ACC112 (cell line): ENCODE measurements at regions not wholly inside any gene's neighbourhood (a gene's known extent, or its start where the extent isn't known, plus 50 kb on each side); places are given as distances from the start of the nearest gene placed in this dataset.
"Not testable (repeated sequence)": the region's sequence is repeated elsewhere in the genome, so short reads cannot be mapped to it uniquely, and the experiment has no call there.

Experiments
- H2AFZ ChIP-seq: fragments of 200-600 bp; sonication (generic); one replicate; pipeline ENCODE4 v1.6.0; 2017; ENCODE audit warnings: antibody characterized with exemption, low read length; ENCODE audit not compliant: unreplicated experiment
- H3K27ac ChIP-seq: fragments of 200-600 bp; sonication (generic); 2 replicates; pipeline ENCODE4 v1.5.1; 2014; ENCODE audit warnings: low read depth, mild to moderate bottlenecking, antibody characterized with exemption, low read length, moderate library complexity
- H3K27me3 ChIP-seq: fragments of 200-600 bp; sonication (generic); 2 replicates; pipeline ENCODE4 v1.6.1; 2014; ENCODE audit warnings: mild to moderate bottlenecking, antibody characterized with exemption, low read length, moderate library complexity, mixed read lengths; ENCODE audit not compliant: insufficient read depth
- H3K36me3 ChIP-seq: fragments of 200-600 bp; sonication (generic); 2 replicates; pipeline ENCODE4 v1.6.1; 2016; ENCODE audit warnings: mild to moderate bottlenecking, antibody characterized with exemption, low read length, moderate library complexity, mixed read lengths; ENCODE audit not compliant: insufficient read depth
- H3K4me1 ChIP-seq: fragments of 200-600 bp; sonication (generic); one replicate; pipeline ENCODE4 v1.6.1; 2016; ENCODE audit warnings: low read length, mixed read lengths; ENCODE audit not compliant: insufficient read depth, unreplicated experiment, control insufficient read depth
- H3K4me3 ChIP-seq: fragments of 200-600 bp; sonication (generic); 2 replicates; pipeline ENCODE4 v1.5.1; 2014; ENCODE audit warnings: mild to moderate bottlenecking, low read depth, low read length
- H3K79me2 ChIP-seq: fragments of 200-600 bp; sonication (generic); one replicate; pipeline ENCODE4 v1.6.0; 2016; ENCODE audit warnings: low read length; ENCODE audit not compliant: control insufficient read depth, unreplicated experiment, insufficient read depth

- H2AFZ ChIP-seq: no peak overlapping the region
- H3K79me2 ChIP-seq: no peaks in the 10 kb centered on the region
- no peaks in the 10 kb centered on the region for H3K27me3 ChIP-seq
- peaks cover 5% of the 10 kb centered on the region for H3K4me1 ChIP-seq
- H3K27ac ChIP-seq: no peak overlapping the region
- no peak overlapping the region for H3K4me3 ChIP-seq
- H3K36me3 ChIP-seq: no peaks in the 10 kb centered on the region
Observed at GRCh38 chr20:53795170-53795569, 201.5 kb upstream of the ZNF217 start.

GRCh38 chr20:53794529-53795115 lies 201.0 kb upstream of the ZNF217 start:
- peak overlapping the region; percentile 60 for H2AFZ ChIP-seq
- no peaks in the 10 kb centered on the region for H3K79me2 ChIP-seq
- H3K36me3 ChIP-seq: no peaks in the 10 kb centered on the region
- H3K4me1 ChIP-seq: peaks cover 11% of the 10 kb centered on the region
- H3K27me3 ChIP-seq: no peaks in the 10 kb centered on the region
- H3K4me3 ChIP-seq: no peak overlapping the region
- no peak overlapping the region for H3K27ac ChIP-seq

GRCh38 chr20:53793783-53794383 lies 200.2 kb upstream of the ZNF217 start:
- Histone ChIP-seq H3K36me3 (no peaks in the 10 kb centered on the region), H3K79me2 (no peaks in the 10 kb centered on the region), H3K27me3 (no peaks in the 10 kb centered on the region), H3K27ac (no peak overlapping the region), H3K4me1 (peaks cover 17% of the 10 kb centered on the region), H2AFZ (no peak overlapping the region), H3K4me3 (no peak overlapping the region)

- Histone ChIP-seq H3K4me3 (no peak overlapping the region), H3K36me3 (no peaks in the 10 kb centered on the region), H3K4me1 (peaks cover 17% of the 10 kb centered on the region), H3K27me3 (no peaks in the 10 kb centered on the region), H2AFZ (no peak overlapping the region), H3K27ac (no peak overlapping the region), H3K79me2 (no peaks in the 10 kb centered on the region)
Observed at GRCh38 chr20:53792946-53793536, 199.4 kb upstream of the ZNF217 start.

GRCh38 chr20:53789989-53790675 lies 196.5 kb upstream of the ZNF217 start:
- H3K79me2 ChIP-seq: no peaks in the 10 kb centered on the region
- H2AFZ ChIP-seq: peak overlapping the region; percentile 63
- peak overlapping the region; percentile 68 for H3K27ac ChIP-seq
- H3K36me3 ChIP-seq: no peaks in the 10 kb centered on the region
- H3K27me3 ChIP-seq: no peaks in the 10 kb centered on the region
- peaks cover 17% of the 10 kb centered on the region for H3K4me1 ChIP-seq
- no peak overlapping the region for H3K4me3 ChIP-seq

GRCh38 chr20:53788253-53789022 lies 194.8 kb upstream of the ZNF217 start:
- no peaks in the 10 kb centered on the region for H3K36me3 ChIP-seq
- H3K27ac ChIP-seq: no peak overlapping the region
- H3K27me3 ChIP-seq: no peaks in the 10 kb centered on the region
- peaks cover 14% of the 10 kb centered on the region for H3K4me1 ChIP-seq
- no peak overlapping the region for H2AFZ ChIP-seq
- H3K4me3 ChIP-seq: no peak overlapping the region
- H3K79me2 ChIP-seq: no peaks in the 10 kb centered on the region

- H3K4me1 ChIP-seq: peaks cover 14% of the 10 kb centered on the region
- H3K27ac ChIP-seq, H3K4me3 ChIP-seq, H3K79me2 ChIP-seq, H3K36me3 ChIP-seq, H2AFZ ChIP-seq, H3K27me3 ChIP-seq: not testable (repeated sequence)
Observed at GRCh38 chr20:53787491-53787931, 193.9 kb upstream of the ZNF217 start.

GRCh38 chr20:53786445-53787267 lies 193.0 kb upstream of the ZNF217 start:
- no peak overlapping the region for H2AFZ ChIP-seq
- no peaks in the 10 kb centered on the region for H3K27me3 ChIP-seq
- H3K27ac ChIP-seq: no peak overlapping the region
- H3K79me2 ChIP-seq: no peaks in the 10 kb centered on the region
- peaks cover 14% of the 10 kb centered on the region for H3K4me1 ChIP-seq
- H3K4me3 ChIP-seq: no peak overlapping the region
- H3K36me3 ChIP-seq: no peaks in the 10 kb centered on the region

- H2AFZ ChIP-seq: no peak overlapping the region
- H3K27ac ChIP-seq: no peak overlapping the region
- peaks cover 14% of the 10 kb centered on the region for H3K4me1 ChIP-seq
Observed at GRCh38 chr20:53786071-53786444, 192.4 kb upstream of the ZNF217 start.

GRCh38 chr20:53785320-53785719 lies 191.7 kb upstream of the ZNF217 start:
- H3K27ac ChIP-seq: no peak overlapping the region
- no peaks in the 10 kb centered on the region for H3K36me3 ChIP-seq
- H3K4me3 ChIP-seq: no peak overlapping the region
- H3K79me2 ChIP-seq: no peaks in the 10 kb centered on the region
- no peaks in the 10 kb centered on the region for H3K27me3 ChIP-seq
- H2AFZ ChIP-seq: no peak overlapping the region
- peaks cover 13% of the 10 kb centered on the region for H3K4me1 ChIP-seq

More at GRCh38 chr20:53786071-53786444, 192.4 kb upstream of the ZNF217 start:
- Histone ChIP-seq H3K79me2 (no peaks in the 10 kb centered on the region), H3K36me3 (no peaks in the 10 kb centered on the region), H3K4me3 (no peak overlapping the region), H3K27me3 (no peaks in the 10 kb centered on the region)
